Hepatocyte (in vitro differentiated cells): ENCODE measurements at regions not wholly inside any gene's neighbourhood (a gene's known extent, or its start where the extent isn't known, plus 50 kb on each side); places are given as distances from the start of the nearest gene placed in this dataset.
A peak's percentile ranks its signal among the peaks of the same experiment; 100 is the strongest.

Source experiments
- DNase-seq: peaks from one replicate; pipeline ENCODE4 v3.0.0-alpha.2; 2016; ENCODE audit warnings: low spot score
- H2AFZ ChIP-seq: fragments of 200-600 bp; sonication (generic); 2 replicates; pipeline ENCODE4 v1.6.0; 2016; ENCODE audit warnings: antibody characterized with exemption, mild to moderate bottlenecking
- H3K27ac ChIP-seq: fragments of 200-600 bp; sonication (generic); 2 replicates; pipeline ENCODE4 v1.5.1; 2016; ENCODE audit warnings: mild to moderate bottlenecking
- H3K27me3 ChIP-seq: fragments of 200-600 bp; sonication (generic); 2 replicates; pipeline ENCODE4 v1.6.1; 2016
- H3K36me3 ChIP-seq: fragments of 200-600 bp; sonication (generic); replicated peaks from 2 replicates; pipeline ENCODE4 v1.5.1; 2016; ENCODE audit warnings: low read depth; ENCODE audit not compliant: insufficient read depth
- H3K4me1 ChIP-seq: fragments of 200-600 bp; sonication (generic); 2 replicates; pipeline ENCODE4 v1.5.1; 2016; ENCODE audit warnings: mild to moderate bottlenecking, moderate library complexity; ENCODE audit not compliant: insufficient read depth
- H3K4me2 ChIP-seq: fragments of 200-600 bp; sonication (generic); 2 replicates; pipeline ENCODE4 v1.6.0; 2016
- H3K4me3 ChIP-seq: fragments of 200-600 bp; sonication (generic); 2 replicates; pipeline ENCODE4 v1.5.1; 2016; ENCODE audit warnings: mild to moderate bottlenecking
- H3K79me2 ChIP-seq: fragments of 200-600 bp; sonication (generic); 2 replicates; pipeline ENCODE4 v1.6.0; 2017; ENCODE audit warnings: mild to moderate bottlenecking
- H3K9me2 ChIP-seq: fragments of 200-600 bp; sonication (generic); replicated peaks from 2 replicates; pipeline ENCODE4 v1.6.0; 2017; ENCODE audit warnings: mild to moderate bottlenecking; ENCODE audit not compliant: insufficient read depth
- H3K9me3 ChIP-seq: fragments of 200-600 bp; sonication (generic); 2 replicates; pipeline ENCODE4 v1.5.1; 2016; ENCODE audit warnings: low read depth, mild to moderate bottlenecking
- H4K20me1 ChIP-seq: fragments of 200-600 bp; sonication (generic); 2 replicates; pipeline ENCODE4 v1.6.0; 2016; ENCODE audit warnings: mild to moderate bottlenecking; ENCODE audit not compliant: insufficient read depth, poor library complexity, severe bottlenecking
- EZH2 ChIP-seq: fragments of 200-600 bp; sonication (generic); IDR thresholded peaks from 2 replicates; pipeline ENCODE4 v1.6.1; 2016; ENCODE audit warnings: antibody characterized with exemption, mild to moderate bottlenecking, borderline replicate concordance
- EZH2phosphoT487 ChIP-seq: fragments of 200-600 bp; sonication (generic); IDR thresholded peaks from one replicate; pipeline ENCODE4 v1.6.1; 2018; ENCODE audit warnings: antibody characterized with exemption, mild to moderate bottlenecking, low read depth, moderate library complexity; ENCODE audit not compliant: unreplicated experiment, severe bottlenecking
- WGBS: methylation state at CpG from one replicate; pipeline ENCODE4 v1.1.6; 2016; ENCODE audit warnings: low lambda C conversion rate; ENCODE audit errors: missing lambda C conversion rate; 5-methylcytosine and 5-hydroxymethylcytosine counted together
- TF ChIP-seq, protein P1 (sequence below): fragments of 200-600 bp; sonication (generic); IDR thresholded peaks from 2 replicates; pipeline ENCODE4 v1.5.1; 2016; ENCODE audit warnings: antibody characterized with exemption, mild to moderate bottlenecking; ENCODE audit not compliant: poor library complexity

DNA sequence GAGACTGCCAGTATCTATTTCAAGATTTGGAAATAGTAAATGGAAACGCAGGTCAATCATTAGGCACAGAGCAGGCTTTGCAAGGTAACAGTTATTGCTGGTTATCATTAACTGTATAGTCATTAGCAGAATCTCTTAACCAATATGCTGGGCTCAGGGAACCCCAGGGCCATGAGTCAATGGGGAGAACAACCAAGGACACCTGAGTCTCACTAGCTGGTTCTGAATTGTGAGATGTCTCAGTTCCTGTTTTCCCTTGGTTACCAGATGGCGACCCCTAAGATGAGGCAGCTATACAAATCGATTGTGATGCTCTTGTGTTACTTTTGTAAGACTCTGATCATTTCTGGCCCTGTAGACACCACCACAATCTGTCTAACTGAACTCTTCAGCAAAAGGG is 385.3 kb downstream of the HAPSTR1 start:
- DNase-seq: no peak
- Histone ChIP-seq H3K9me3 (no peaks in the 10 kb centered on the region), H3K79me2 (no peaks in the 10 kb centered on the region), H3K4me1 (no peaks in the 10 kb centered on the region), H3K36me3 (no peaks in the 10 kb centered on the region), H3K9me2 (no peaks in the 10 kb centered on the region), H2AFZ (no peak overlapping the region), H4K20me1 (no peaks in the 10 kb centered on the region), H3K27me3 (no peaks in the 10 kb centered on the region), H3K4me2 (no peak overlapping the region), H3K27ac (no peak overlapping the region), H3K4me3 (no peak overlapping the region)
- TF ChIP-seq EZH2 (no peak), EZH2phosphoT487 (no peak)
- TF ChIP-seq, protein P1, sequence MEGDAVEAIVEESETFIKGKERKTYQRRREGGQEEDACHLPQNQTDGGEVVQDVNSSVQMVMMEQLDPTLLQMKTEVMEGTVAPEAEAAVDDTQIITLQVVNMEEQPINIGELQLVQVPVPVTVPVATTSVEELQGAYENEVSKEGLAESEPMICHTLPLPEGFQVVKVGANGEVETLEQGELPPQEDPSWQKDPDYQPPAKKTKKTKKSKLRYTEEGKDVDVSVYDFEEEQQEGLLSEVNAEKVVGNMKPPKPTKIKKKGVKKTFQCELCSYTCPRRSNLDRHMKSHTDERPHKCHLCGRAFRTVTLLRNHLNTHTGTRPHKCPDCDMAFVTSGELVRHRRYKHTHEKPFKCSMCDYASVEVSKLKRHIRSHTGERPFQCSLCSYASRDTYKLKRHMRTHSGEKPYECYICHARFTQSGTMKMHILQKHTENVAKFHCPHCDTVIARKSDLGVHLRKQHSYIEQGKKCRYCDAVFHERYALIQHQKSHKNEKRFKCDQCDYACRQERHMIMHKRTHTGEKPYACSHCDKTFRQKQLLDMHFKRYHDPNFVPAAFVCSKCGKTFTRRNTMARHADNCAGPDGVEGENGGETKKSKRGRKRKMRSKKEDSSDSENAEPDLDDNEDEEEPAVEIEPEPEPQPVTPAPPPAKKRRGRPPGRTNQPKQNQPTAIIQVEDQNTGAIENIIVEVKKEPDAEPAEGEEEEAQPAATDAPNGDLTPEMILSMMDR: no peak
- WGBS: 89% methylated on average over 3 of the region's 3 CpGs

DNA sequence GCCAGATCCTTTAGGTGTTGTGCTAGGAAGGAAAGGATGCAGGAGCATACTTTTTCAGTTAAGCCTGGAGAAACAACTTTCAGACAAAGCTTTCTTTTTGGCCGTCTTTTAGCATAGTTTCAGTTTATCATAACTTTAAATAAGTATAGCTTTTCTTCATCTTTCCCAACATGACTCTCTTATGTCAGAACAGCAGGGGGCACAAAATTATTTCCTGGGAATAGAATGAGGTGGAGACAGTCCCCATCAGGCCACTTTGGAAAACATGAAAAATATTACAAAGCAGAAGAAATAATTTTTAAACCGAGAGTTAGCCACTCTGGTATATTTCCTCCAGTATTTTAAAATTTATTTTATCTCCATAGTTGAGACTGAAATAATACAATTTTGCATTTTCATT is 387.6 kb downstream of the HAPSTR1 start:
- TF ChIP-seq, protein P1: peak; percentile 31
- TF ChIP-seq EZH2phosphoT487: no peak
- Histone ChIP-seq H3K9me2 (no peaks in the 10 kb centered on the region), H3K4me2 (no peak overlapping the region), H3K36me3 (no peaks in the 10 kb centered on the region), H3K9me3 (no peaks in the 10 kb centered on the region), H3K27me3 (no peaks in the 10 kb centered on the region), H3K4me1 (no peaks in the 10 kb centered on the region), H4K20me1 (no peaks in the 10 kb centered on the region), H2AFZ (no peak overlapping the region), H3K4me3 (no peak overlapping the region), H3K27ac (no peak overlapping the region), H3K79me2 (no peaks in the 10 kb centered on the region)
- no peak for DNase-seq
- 79% methylated on average over 2 of the region's 2 CpGs for WGBS

DNA sequence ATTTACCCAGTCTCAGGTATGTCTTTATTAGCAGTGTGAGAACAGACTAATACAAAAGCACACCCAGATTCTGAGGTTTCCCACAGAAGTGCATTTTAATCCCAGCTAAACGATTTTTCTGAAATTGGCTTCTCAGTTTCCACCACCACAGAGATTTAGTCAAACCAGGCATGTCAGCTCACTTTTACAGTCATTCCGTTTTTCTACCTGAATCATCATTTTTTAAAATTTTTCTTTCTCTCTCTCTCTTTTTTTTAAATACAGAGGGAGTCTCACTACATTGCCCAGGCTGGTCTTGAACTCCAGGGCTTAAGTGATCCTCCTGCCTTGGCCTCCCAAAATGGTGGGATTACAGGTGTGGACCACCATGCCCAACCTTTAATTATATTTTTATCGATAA is 389.1 kb downstream of the HAPSTR1 start:
- TF ChIP-seq, protein P1: no peak
- TF ChIP-seq EZH2: no peak
- TF ChIP-seq EZH2phosphoT487: no peak
- WGBS: 84% methylated on average over 3 of the region's 3 CpGs
- no peak for DNase-seq
- Histone ChIP-seq H2AFZ (no peak overlapping the region), H3K9me3 (no peaks in the 10 kb centered on the region), H3K9me2 (no peaks in the 10 kb centered on the region), H3K27me3 (no peaks in the 10 kb centered on the region), H3K36me3 (no peaks in the 10 kb centered on the region), H3K4me1 (no peaks in the 10 kb centered on the region), H3K27ac (no peak overlapping the region), H4K20me1 (no peaks in the 10 kb centered on the region), H3K79me2 (no peaks in the 10 kb centered on the region), H3K4me3 (no peak overlapping the region), H3K4me2 (no peak overlapping the region)
